ENCODE measurements at regions not wholly inside any gene's neighbourhood (a gene's known extent, or its start where the extent isn't known, plus 50 kb on each side); places are given as distances from the start of the nearest gene placed in this dataset.

DNA sequence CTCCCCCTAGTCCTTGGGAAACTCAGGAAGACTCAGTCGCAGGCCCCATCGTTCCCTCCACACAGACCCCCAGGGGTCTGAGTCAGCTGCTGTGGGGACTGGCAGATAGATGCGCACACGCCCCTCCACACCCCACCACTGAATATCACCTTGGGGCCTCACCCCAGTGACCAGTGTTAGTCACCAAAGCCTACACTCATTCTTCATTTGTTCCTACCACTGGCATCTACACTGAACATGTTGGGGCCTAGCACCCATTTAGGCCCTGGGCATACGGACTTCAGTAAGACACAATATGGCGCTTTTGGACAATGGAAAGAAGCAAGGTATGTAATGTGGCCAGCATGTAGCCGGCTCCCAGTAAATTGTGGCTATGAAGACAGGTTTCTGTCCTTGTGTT, 154.1 kb upstream of the PJA1 start:
- no peaks in the 10 kb centered on the region for H3K9me3 ChIP-seq (replicated peaks; ENCODE audit: control insufficient read depth, insufficient read depth, low read length)
- no peaks in the 10 kb centered on the region for H3K4me1 ChIP-seq (ENCODE audit: control insufficient read depth, insufficient read depth, low read length)
- H3K9ac ChIP-seq (ENCODE audit: control insufficient read depth, insufficient read depth, low read length), result no peak overlapping the region
- ChIA-PET RAD21 (ENCODE audit: unreplicated experiment) (no interaction called here), SMC1A (ENCODE audit: uncharacterized antibody, unreplicated experiment) (no interaction called here), POLR2A (no interaction called here), CTCF (no interaction called here)
- BruUV-seq (replicated peaks), result no TSS peak
- intact Hi-C loops (cut with micrococcal nuclease; ENCODE audit: unreplicated experiment) (no loop called here), in situ Hi-C loops (cut with MboI) (no loop called here)
- H3K4me2 ChIP-seq (ENCODE audit: control insufficient read depth, insufficient read depth), result no peak overlapping the region
- TF ChIP-seq SP1 (IDR thresholded peaks at IDR 0.05; ENCODE audit: low read depth, low read length), result no peak
- no peak for TF ChIP-seq SREBF2 (IDR thresholded peaks at IDR 0.05; ENCODE audit: low read length)
- no peak for TF ChIP-seq TCF7 (IDR thresholded peaks at IDR 0.05; ENCODE audit: borderline replicate concordance)
- no peak for TF ChIP-seq SPI1 (IDR thresholded peaks at IDR 0.05; ENCODE audit: borderline replicate concordance, insufficient read depth, low read depth, low read length)
- no peak for TF ChIP-seq BMI1 (IDR thresholded peaks at IDR 0.05; ENCODE audit: borderline replicate concordance)
- no peak for TF ChIP-seq POLR2A (IDR thresholded peaks at IDR 0.05; ENCODE audit: low read depth, low read length)
- TF ChIP-seq YBX1 (IDR thresholded peaks at IDR 0.05), result no peak
- no peak for TF ChIP-seq PAX8 (IDR thresholded peaks at IDR 0.05)
- no peak for TF ChIP-seq CBX5 (IDR thresholded peaks at IDR 0.05; ENCODE audit: low read depth)
- TF ChIP-seq HDAC6 (IDR thresholded peaks at IDR 0.05; ENCODE audit: unreplicated experiment), result no peak
- H3K79me2 ChIP-seq (ENCODE audit: control insufficient read depth, insufficient read depth, low read length), result no peaks in the 10 kb centered on the region
- H2AFZ ChIP-seq (ENCODE audit: control insufficient read depth, low read depth, low read length), result no peak overlapping the region
- DNase-seq (ENCODE audit: low read depth, low spot score) (no peak), FAIRE-seq (no peak), ATAC-seq (no peak)
- H3K4me3 ChIP-seq, result no peak overlapping the region
- WGBS (ENCODE audit: insufficient coverage, insufficient replicate concordance, low lambda C conversion rate, missing lambda C conversion rate), result 60% methylated on average over 6 of the region's 7 CpGs
- H3K27ac ChIP-seq (ENCODE audit: control insufficient read depth, insufficient read depth), result no peak overlapping the region
- H4K20me1 ChIP-seq (ENCODE audit: control insufficient read depth, insufficient read depth), result no peaks in the 10 kb centered on the region
- no peaks in the 10 kb centered on the region for H3K36me3 ChIP-seq (ENCODE audit: control insufficient read depth in 2 of 2, insufficient read depth in 2 of 2, low read length in 1 of 2)
- H3K27me3 ChIP-seq (replicated peaks in 1 of 2; ENCODE audit: control insufficient read depth in 2 of 2, insufficient read depth in 2 of 2, low read length in 1 of 2), result no peaks in the 10 kb centered on the region

DNA sequence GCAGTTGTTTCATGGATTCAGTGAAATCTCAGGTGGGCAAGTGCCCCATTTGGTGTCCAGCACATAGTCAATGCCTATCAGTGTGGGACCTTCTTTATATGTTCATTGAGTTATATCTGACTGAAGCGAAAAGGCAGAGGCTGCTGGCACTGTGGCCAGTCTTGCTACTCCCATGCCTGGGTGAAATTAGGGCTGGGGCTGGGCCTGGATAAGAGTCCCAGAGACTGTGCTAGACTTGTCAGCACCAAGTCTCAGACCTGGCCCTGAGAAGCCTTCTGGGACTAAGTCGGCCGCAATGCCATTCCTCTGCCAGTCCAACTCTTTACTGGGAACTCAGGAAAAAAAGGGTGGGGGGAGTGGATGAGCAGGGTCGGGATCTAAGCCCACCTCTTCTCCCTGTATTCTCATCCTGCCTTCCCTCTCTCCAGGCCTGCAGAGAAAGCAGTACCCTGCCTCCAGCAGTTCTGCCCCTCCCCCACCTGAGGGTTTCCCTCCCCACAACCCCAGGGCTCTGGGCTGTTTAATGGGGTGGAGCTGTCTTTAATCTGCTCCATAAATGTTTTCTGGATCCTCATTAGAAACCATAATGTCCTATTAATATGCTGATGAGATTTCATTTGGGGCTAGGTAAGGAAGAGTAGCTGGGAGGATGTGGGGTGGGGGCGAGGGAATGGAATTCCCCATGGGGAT, 153.5 kb upstream of the PJA1 start:
- H3K36me3 ChIP-seq (ENCODE audit: control insufficient read depth in 2 of 2, insufficient read depth in 2 of 2, low read length in 1 of 2), result no peaks in the 10 kb centered on the region
- no peaks in the 10 kb centered on the region for H3K79me2 ChIP-seq (ENCODE audit: control insufficient read depth, insufficient read depth, low read length)
- ATAC-seq (no peak), FAIRE-seq (no peak), DNase-seq (ENCODE audit: low read depth, low spot score) (no peak)
- no peaks in the 10 kb centered on the region for H3K27me3 ChIP-seq (replicated peaks in 1 of 2; ENCODE audit: control insufficient read depth in 2 of 2, insufficient read depth in 2 of 2, low read length in 1 of 2)
- H3K27ac ChIP-seq (ENCODE audit: control insufficient read depth, insufficient read depth), result no peak overlapping the region
- intact Hi-C loops (cut with micrococcal nuclease; ENCODE audit: unreplicated experiment), result no loop called here
- H2AFZ ChIP-seq (ENCODE audit: control insufficient read depth, low read depth, low read length), result no peak overlapping the region
- in situ Hi-C loops (cut with MboI), result no loop called here
- CTCF ChIA-PET, result no interaction called here
- H3K4me2 ChIP-seq (ENCODE audit: control insufficient read depth, insufficient read depth), result no peak overlapping the region
- SMC1A ChIA-PET (ENCODE audit: uncharacterized antibody, unreplicated experiment), result no interaction called here
- no peaks in the 10 kb centered on the region for H3K9me3 ChIP-seq (replicated peaks; ENCODE audit: control insufficient read depth, insufficient read depth, low read length)
- H3K4me3 ChIP-seq, result no peak overlapping the region
- no TSS peak for BruUV-seq (replicated peaks)
- H3K4me1 ChIP-seq (ENCODE audit: control insufficient read depth, insufficient read depth, low read length), result no peaks in the 10 kb centered on the region
- WGBS (ENCODE audit: insufficient coverage, insufficient replicate concordance, low lambda C conversion rate, missing lambda C conversion rate), result 53% methylated on average over 5 of the region's 5 CpGs
- H4K20me1 ChIP-seq (ENCODE audit: control insufficient read depth, insufficient read depth), result no peaks in the 10 kb centered on the region
- POLR2A ChIA-PET, result no interaction called here
- H3K9ac ChIP-seq (ENCODE audit: control insufficient read depth, insufficient read depth, low read length), result no peak overlapping the region
- RAD21 ChIA-PET (ENCODE audit: unreplicated experiment), result no interaction called here
- no peak for TF ChIP-seq PAX5 (IDR thresholded peaks at IDR 0.05; ENCODE audit: borderline replicate concordance, low read depth, low read length)
- no peak for TF ChIP-seq YBX1 (IDR thresholded peaks at IDR 0.05)
- TF ChIP-seq, protein P1, sequence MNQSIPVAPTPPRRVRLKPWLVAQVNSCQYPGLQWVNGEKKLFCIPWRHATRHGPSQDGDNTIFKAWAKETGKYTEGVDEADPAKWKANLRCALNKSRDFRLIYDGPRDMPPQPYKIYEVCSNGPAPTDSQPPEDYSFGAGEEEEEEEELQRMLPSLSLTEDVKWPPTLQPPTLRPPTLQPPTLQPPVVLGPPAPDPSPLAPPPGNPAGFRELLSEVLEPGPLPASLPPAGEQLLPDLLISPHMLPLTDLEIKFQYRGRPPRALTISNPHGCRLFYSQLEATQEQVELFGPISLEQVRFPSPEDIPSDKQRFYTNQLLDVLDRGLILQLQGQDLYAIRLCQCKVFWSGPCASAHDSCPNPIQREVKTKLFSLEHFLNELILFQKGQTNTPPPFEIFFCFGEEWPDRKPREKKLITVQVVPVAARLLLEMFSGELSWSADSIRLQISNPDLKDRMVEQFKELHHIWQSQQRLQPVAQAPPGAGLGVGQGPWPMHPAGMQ (IDR thresholded peaks at IDR 0.05; ENCODE audit: borderline replicate concordance), result no peak
- TF ChIP-seq JUND (IDR thresholded peaks at IDR 0.05; ENCODE audit: low read depth, low read length), result no peak
- TF ChIP-seq FOXK2 (IDR thresholded peaks at IDR 0.05), result no peak
- TF ChIP-seq, protein P2, sequence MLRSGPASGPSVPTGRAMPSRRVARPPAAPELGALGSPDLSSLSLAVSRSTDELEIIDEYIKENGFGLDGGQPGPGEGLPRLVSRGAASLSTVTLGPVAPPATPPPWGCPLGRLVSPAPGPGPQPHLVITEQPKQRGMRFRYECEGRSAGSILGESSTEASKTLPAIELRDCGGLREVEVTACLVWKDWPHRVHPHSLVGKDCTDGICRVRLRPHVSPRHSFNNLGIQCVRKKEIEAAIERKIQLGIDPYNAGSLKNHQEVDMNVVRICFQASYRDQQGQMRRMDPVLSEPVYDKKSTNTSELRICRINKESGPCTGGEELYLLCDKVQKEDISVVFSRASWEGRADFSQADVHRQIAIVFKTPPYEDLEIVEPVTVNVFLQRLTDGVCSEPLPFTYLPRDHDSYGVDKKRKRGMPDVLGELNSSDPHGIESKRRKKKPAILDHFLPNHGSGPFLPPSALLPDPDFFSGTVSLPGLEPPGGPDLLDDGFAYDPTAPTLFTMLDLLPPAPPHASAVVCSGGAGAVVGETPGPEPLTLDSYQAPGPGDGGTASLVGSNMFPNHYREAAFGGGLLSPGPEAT (IDR thresholded peaks at IDR 0.05; ENCODE audit: low read depth), result no peak
